Stimulated activated CD4-positive, alpha-beta T cell treated with anti-CD3 and anti-CD28 coated beads, Interleukin-2, amount 100 ng/mL, for 24 hours (primary cell): ENCODE measurements at regions not wholly inside any gene's neighbourhood (a gene's known extent, or its start where the extent isn't known, plus 50 kb on each side); places are given as distances from the start of the nearest gene placed in this dataset.

ENCODE experiments used
- DNase-seq, 2 donors: peaks; one replicate each; pipeline ENCODE4 v3.0.0-alpha.2; 2020

GRCh38 chr10:84801916-84802315, 473.5 kb downstream of the CCSER2 start:
- no peak for DNase-seq

- DNase-seq, result no peak
Measured at GRCh38 chr10:84805149-84805548, 476.8 kb downstream of the CCSER2 start.

DNA sequence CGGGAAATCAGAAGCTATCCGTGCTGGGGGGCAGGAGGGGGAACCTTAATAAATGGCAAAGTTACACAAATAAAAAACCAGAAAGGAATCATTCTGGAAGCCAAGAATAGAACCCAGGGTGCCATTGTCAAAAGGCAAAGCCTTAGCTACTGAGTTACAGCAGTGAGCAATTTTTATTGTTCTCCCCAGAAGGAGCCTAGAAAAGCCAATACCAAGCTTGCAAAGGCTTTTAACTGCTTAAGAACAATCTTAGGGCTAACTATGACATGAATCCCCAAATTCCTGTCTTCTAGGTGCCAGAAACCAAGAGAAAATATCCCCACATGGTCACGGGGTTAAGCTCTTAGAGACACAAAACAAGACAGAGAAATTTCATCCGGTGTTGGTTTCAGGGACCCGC, 482.7 kb downstream of the CCSER2 start:
- no peak for DNase-seq

GRCh38 chr10:84818961-84819360, 490.6 kb downstream of the CCSER2 start:
- no peak for DNase-seq

DNA sequence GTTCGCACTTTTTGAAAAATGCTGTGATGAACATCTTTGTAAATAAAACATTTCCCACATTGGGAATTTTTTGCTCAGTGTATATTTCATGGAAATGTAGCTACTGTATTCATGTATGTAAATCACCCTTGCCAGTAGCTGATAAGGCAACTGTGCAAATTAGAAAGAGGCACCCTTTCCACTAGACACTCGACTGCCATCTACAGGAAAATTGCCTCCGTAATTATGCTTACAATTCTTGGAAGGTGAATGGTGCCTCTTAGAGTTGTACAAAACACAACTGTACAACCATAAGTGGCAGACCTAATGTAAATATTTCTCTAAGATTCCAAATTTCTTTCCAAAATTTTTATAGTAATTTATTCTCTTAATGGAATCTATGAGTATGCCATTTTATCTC, 491.7 kb downstream of the CCSER2 start:
- no peak for DNase-seq

DNA sequence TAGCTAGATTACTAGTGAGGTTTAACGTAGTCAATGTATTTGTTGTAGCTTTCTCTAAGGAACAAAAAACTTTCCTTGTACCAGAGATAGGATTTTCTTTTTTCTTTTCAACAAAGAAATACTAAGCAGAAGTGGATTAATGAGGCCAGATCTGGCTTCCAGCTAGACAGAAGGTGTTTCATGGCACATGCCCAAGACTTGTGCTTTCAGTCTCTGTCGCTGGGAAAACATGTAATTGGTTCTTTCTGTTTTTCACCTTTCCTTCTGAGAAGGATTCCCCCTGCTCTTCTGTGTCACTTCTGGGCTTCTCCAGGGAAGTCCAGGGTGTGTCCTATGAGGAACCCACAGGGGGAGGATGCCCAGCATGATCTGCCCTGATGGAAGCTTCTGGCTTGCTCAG, 492.2 kb downstream of the CCSER2 start:
- DNase-seq, result no peak

- DNase-seq, result no peak
Measured at GRCh38 chr10:84822931-84823630, 494.7 kb downstream of the CCSER2 start.

- no peak for DNase-seq
Measured at GRCh38 chr10:84824525-84824924, 496.1 kb downstream of the CCSER2 start.

- no peak for DNase-seq
Measured at GRCh38 chr10:84825330-84825729, 496.9 kb downstream of the CCSER2 start.

- no peak for DNase-seq
Measured at GRCh38 chr10:84826704-84827103, 498.3 kb downstream of the CCSER2 start.

DNA sequence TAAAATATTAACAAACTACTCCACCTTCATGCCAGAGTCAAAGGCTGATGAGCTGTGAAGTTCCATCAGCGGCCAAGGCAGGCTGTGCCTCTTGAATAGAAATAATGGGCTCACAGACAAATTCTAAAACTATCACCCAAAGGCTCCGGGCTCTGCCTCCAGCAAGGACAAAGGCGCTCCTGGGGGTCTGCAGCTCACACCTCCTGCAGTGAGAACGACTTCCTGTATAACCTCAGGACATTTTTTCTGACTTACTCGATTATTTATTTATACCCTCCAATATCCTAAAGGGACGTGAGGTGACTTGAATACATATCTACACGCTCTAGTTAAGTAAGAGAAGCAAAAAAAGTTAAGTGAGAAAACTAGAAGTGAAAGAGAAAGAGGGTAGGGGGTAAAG, 500.7 kb downstream of the CCSER2 start:
- DNase-seq, result no peak

DNA sequence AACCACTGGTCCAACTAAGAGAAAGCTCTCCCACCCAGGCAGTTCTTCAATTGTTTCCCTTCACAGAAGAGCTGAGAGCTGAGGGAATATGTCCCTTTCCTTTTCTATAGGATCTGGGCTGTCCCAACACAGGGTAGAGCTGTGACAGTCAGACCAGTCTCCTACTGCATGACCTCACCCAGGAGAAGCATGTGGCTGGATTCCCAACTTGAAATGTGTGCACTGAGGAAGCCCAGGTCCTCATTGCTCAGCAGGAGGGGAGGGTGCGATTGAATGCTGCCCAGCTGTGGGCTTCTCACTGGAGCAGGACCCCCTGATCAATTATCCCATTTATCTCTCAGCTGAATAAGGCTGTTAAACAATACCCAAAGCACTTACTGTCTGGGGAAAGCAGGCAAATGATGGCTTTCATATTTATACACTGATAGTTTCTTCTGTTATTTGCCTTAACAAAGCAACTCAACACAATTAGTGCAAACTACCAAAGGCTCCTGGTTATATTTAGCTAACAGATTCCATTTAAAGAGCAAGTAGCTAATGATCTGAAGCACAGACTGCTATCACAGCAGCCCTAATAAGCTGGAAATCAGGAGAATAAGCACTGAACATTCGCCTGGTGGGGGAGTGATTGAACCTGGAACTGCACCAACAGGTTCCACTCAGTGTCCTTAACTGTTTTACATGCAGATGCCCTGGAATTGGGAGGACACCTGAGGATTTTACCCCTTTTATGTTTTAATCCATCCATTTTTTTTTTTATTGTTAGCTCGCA, 508.8 kb downstream of the CCSER2 start:
- no peak for DNase-seq

- DNase-seq, result no peak
Measured at GRCh38 chr10:84837877-84838276, 509.5 kb downstream of the CCSER2 start.

DNA sequence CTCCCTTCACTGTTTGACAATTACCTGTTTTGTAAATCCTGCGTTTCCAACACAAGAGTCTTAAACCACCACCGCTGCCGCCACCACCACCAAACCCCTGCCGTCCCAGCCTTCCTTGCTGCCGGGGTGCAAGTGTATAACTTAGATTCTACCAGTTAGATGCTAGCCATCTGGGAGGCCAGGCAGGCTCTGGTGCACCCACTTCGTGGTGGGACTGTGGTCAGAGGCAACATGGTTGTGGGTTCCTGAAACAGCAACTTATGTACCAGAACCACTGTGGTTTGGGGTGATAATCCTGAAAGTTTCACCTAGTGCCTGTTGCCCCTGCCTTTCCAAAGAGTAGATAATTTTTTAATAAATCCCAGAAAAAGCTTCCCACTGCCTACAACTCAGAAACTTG, 510.5 kb downstream of the CCSER2 start:
- DNase-seq, result no peak

DNA sequence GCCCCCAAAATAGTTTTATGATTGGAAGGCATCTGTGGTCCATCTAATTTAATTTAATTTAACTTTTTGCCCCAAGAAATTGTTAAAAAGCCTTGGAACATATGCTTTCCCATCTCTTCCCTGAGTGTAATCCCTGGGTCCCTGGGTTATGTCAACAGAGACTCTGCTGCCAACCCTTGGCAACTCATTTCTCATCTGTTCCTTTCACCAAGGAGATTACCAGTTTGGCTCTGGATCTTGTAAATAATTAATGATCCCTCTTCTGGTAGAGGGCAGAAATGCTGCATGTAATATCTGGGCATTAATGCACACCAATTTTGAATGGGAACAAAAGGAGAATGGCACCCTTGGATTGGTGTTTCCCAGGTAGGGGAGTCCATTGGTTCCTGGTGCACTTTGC, 514.2 kb downstream of the CCSER2 start:
- DNase-seq, result no peak

DNA sequence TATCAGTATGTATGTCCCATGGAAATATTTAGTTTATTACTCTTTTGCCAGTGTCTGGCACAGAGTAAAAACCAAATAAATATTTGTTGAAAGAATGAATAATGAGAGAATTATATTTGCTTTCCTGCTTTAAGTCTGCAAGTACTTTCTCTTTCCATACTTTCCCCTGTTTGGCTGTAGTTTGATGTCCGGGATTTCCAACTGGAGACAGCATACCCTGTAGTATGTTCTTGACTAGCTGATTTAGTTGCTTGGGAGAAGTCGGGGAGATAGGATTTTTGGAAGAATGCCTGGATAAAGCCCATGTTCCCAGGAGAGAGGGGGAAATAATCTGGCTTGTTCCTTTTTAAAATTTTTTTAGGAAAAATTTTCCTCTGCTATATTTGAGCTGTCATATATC, 516.1 kb downstream of the CCSER2 start:
- DNase-seq, result no peak

GRCh38 chr10:84845628-84846261, 517.4 kb downstream of the CCSER2 start:
- DNase-seq, result no peak

DNA sequence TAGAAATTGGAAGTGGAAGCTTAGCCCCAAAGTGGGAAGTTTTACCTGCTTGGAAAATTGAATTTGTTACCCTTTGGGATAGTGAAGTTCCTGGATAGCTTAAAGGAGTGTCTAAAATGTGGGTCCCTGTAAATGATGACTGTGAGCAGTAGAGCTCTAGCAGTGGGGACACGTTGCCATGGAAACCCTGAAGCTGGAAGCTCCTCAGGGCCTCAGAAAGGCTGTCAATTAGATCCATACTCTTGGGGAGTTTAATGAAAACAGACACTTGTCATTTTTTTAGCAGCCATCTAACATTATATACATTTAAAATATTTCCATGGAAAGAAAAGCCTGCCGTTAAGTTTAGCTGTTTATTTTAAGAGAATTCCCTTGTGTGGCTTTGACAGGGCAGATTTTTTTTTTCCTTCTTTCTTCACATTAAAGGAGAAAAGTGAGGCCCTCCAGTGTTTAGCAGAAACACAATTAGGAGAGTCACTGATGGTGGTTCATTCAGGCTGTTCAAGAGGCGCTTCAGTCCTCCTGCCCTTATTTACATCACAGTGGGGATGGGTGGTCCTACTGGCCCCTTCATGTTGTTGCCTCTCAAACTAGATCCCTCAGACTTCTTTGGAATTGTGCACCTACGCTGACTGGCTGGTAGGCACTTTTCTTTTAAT, 518.4 kb downstream of the CCSER2 start:
- DNase-seq, result no peak

- DNase-seq, result no peak
Measured at GRCh38 chr10:84848967-84849366, 520.6 kb downstream of the CCSER2 start.

GRCh38 chr10:84850826-84851225, 522.4 kb downstream of the CCSER2 start:
- no peak for DNase-seq

- DNase-seq, result no peak
Measured at GRCh38 chr10:84854439-84854838, 526.0 kb downstream of the CCSER2 start.

DNA sequence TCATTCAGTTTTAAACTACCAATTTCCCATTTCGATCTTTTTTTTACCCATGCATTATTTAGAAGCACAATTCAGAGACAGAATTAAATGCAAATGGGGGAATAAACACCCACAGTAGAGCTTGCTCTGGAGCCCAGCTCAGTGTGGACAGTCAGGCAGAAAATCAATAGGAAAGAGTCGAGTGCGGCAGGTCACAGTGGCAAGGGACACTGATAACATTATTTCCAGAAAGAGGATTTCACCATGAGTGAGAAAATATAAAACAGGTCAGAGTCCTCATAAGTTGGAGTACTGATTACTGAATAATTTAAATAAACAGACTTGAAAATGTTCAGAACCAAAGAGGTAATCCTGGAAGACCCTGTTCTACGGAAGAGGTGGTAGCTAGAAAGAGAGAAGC, 532.5 kb downstream of the CCSER2 start:
- DNase-seq, result no peak

GRCh38 chr10:84862551-84862950, 534.2 kb downstream of the CCSER2 start:
- no peak for DNase-seq

GRCh38 chr10:84863675-84864074, 535.3 kb downstream of the CCSER2 start:
- no peak for DNase-seq
